NT2/D1 (cell line): ENCODE measurements at regions not wholly inside any gene's neighbourhood (a gene's known extent, or its start where the extent isn't known, plus 50 kb on each side); places are given as distances from the start of the nearest gene placed in this dataset.

ENCODE experiments used
- SUZ12 ChIP-seq: IDR thresholded peaks from 2 replicates; pipeline ENCODE4 v1.6.1; 2011; ENCODE audit not compliant: insufficient read length, insufficient read depth; ENCODE audit errors: extremely low read depth
- YY1 ChIP-seq: IDR thresholded peaks from 2 replicates; pipeline ENCODE4 v1.6.1; 2011; ENCODE audit not compliant: insufficient read length, insufficient read depth
- ZNF274 ChIP-seq: IDR thresholded peaks from 2 replicates; pipeline ENCODE4 v1.6.1; 2011; ENCODE audit warnings: mild to moderate bottlenecking, low read depth, low read length

DNA sequence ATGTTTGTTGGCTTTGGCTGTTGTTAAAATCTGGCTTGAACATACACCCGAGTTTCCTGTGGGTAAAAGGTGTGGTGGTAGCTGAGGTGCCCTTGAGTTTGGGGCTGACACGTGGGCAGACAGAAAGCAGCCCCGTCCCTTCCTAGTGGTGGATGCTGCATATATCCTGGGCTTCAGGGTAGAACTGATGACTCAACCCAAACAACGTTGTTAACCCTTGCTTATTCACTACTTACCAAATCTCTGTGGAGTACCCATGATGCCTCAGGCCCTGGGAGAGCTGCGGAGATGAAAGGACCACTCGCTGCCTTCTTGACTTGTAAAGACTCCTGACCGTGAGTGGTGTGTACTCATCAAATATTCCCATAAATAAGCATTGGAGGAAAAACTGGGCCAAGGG, 245.1 kb downstream of the RAB11FIP2 start:
- no peak for TF ChIP-seq YY1
- TF ChIP-seq ZNF274, result no peak
- TF ChIP-seq SUZ12, result no peak
